Adrenal gland (tissue), 5 donors: ENCODE measurements at regions not wholly inside any gene's neighbourhood (a gene's known extent, or its start where the extent isn't known, plus 50 kb on each side); places are given as distances from the start of the nearest gene placed in this dataset.

ENCODE experiments used
- POLR2A ChIP-seq, 2 donors: fragments of 450-650 bp; IDR thresholded peaks; one replicate each; pipeline ENCODE4 v1.6.1; 2017; ENCODE audit warnings: antibody characterized with exemption in 2 of 2, mild to moderate bottlenecking in 2 of 2, moderate library complexity in 1 of 2
- TF ChIP-seq, protein P1 (sequence below), 6 experiments: fragments of 450-650 bp in 4 of 6; fragments of 200-600 bp in 2 of 6; sonication (generic) in 1 of 6; IDR thresholded peaks; 1 replicate in 5 of 6; 2 replicates in 1 of 6; pipeline versions ENCODE4 v1.5.1 to v1.8.0; 2016 to 2021; ENCODE audit warnings: antibody characterized with exemption in 6 of 6, mild to moderate bottlenecking in 2 of 6, moderate library complexity in 1 of 6
- donor health status: DM: no; HTN: no; CAD: no.

DNA sequence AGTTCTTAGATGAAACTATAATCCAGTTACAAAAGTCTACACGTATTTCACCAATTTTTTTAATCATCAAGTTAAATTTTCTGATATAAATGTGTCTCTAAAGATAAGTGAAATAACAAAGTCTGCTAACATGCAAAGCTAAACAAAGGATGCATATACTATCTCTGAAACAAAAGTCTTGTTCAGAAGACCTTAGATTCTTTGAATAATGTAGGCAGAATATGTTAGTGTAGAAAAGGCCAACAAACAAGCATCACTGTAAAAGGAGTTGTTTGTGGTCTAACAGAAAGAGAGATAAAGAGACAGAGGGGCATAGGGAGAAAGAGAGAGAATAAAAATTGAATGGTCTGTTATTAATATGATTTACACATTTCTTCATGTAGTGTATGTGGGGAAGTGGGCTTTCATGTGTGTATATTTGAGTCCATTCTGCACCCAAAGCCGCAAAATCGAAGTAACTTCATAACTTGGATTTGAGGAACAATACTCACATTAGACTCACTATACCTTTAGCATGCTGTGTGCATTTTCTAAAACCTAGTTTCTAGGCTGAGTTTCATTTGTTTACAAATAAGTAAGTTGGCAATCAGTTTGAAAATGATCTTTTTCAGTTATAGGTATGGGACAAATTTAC lies 734.8 kb upstream of the REG3G start:
- TF ChIP-seq, protein P1, sequence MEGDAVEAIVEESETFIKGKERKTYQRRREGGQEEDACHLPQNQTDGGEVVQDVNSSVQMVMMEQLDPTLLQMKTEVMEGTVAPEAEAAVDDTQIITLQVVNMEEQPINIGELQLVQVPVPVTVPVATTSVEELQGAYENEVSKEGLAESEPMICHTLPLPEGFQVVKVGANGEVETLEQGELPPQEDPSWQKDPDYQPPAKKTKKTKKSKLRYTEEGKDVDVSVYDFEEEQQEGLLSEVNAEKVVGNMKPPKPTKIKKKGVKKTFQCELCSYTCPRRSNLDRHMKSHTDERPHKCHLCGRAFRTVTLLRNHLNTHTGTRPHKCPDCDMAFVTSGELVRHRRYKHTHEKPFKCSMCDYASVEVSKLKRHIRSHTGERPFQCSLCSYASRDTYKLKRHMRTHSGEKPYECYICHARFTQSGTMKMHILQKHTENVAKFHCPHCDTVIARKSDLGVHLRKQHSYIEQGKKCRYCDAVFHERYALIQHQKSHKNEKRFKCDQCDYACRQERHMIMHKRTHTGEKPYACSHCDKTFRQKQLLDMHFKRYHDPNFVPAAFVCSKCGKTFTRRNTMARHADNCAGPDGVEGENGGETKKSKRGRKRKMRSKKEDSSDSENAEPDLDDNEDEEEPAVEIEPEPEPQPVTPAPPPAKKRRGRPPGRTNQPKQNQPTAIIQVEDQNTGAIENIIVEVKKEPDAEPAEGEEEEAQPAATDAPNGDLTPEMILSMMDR (IDR thresholded peaks at IDR 0.05), result no peak
- TF ChIP-seq POLR2A (IDR thresholded peaks at IDR 0.05), result no peak
